ENCODE measurements at regions not wholly inside any gene's neighbourhood (a gene's known extent, or its start where the extent isn't known, plus 50 kb on each side); places are given as distances from the start of the nearest gene placed in this dataset.

DNA sequence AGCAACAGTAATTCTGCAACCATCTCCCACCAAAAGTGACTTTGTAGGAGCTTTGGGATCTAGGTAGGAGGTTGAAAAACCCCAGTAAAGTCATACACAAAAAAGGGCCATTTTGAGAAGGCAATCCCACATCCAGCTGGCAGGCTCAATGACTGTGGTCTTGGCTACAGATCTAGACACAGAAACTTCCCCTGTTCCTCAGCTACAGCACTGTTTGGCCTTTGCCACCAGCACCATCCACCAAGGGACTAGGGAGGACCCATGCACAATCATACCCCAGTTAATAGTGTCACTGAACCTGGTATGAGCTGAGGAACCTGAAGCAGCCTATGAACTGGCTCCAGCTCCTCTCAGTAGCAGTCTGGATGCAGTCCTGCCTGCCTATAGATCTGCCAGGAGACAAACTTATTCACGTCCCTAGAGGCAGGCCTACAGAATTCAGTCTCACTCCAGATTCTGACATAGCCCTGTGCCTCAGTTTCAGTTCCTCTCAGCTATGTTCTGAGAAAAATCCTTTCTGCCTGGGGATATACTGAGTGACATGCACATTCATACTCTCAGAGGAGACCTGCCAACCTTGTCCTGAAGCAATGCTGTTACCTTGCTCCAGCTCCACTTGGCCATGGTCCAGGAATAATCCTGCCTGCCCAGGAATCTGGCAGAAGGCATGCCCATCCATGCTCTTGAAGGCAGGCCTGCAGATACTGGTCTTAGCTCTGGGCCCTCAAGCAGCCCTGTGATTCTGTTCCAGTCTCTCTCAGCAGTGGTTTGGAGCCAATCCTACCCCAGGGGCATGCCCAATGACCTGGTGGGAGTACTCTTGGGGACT lies 2048.3 kb upstream of the PCDH20 start:
- Histone ChIP-seq H3K36me3 (replicated peaks; ENCODE audit: insufficient read depth, low read depth) (no peaks in the 10 kb centered on the region), H3K27ac (no peak overlapping the region), H4K20me1 (ENCODE audit: insufficient read depth, poor library complexity, severe bottlenecking) (no peaks in the 10 kb centered on the region), H2AFZ (no peak overlapping the region), H3K4me1 (ENCODE audit: insufficient read depth) (no peaks in the 10 kb centered on the region), H3K79me2 (no peaks in the 10 kb centered on the region), H3K9me2 (replicated peaks; ENCODE audit: insufficient read depth) (no peaks in the 10 kb centered on the region), H3K4me3 (no peak overlapping the region), H3K4me2 (no peak overlapping the region), H3K27me3 (no peaks in the 10 kb centered on the region), H3K9me3 (ENCODE audit: low read depth) (no peaks in the 10 kb centered on the region)
- TF ChIP-seq EZH2phosphoT487 (IDR thresholded peaks at IDR 0.05; ENCODE audit: low read depth, severe bottlenecking, unreplicated experiment), result no peak
- no peak for TF ChIP-seq EZH2 (IDR thresholded peaks at IDR 0.05; ENCODE audit: borderline replicate concordance)
- TF ChIP-seq, protein P1, sequence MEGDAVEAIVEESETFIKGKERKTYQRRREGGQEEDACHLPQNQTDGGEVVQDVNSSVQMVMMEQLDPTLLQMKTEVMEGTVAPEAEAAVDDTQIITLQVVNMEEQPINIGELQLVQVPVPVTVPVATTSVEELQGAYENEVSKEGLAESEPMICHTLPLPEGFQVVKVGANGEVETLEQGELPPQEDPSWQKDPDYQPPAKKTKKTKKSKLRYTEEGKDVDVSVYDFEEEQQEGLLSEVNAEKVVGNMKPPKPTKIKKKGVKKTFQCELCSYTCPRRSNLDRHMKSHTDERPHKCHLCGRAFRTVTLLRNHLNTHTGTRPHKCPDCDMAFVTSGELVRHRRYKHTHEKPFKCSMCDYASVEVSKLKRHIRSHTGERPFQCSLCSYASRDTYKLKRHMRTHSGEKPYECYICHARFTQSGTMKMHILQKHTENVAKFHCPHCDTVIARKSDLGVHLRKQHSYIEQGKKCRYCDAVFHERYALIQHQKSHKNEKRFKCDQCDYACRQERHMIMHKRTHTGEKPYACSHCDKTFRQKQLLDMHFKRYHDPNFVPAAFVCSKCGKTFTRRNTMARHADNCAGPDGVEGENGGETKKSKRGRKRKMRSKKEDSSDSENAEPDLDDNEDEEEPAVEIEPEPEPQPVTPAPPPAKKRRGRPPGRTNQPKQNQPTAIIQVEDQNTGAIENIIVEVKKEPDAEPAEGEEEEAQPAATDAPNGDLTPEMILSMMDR (IDR thresholded peaks at IDR 0.05; ENCODE audit: poor library complexity), result no peak
- no peak for DNase-seq (ENCODE audit: low spot score)
- WGBS (ENCODE audit: low lambda C conversion rate, missing lambda C conversion rate), result 75% methylated on average over 1 of the region's 1 CpG

DNA sequence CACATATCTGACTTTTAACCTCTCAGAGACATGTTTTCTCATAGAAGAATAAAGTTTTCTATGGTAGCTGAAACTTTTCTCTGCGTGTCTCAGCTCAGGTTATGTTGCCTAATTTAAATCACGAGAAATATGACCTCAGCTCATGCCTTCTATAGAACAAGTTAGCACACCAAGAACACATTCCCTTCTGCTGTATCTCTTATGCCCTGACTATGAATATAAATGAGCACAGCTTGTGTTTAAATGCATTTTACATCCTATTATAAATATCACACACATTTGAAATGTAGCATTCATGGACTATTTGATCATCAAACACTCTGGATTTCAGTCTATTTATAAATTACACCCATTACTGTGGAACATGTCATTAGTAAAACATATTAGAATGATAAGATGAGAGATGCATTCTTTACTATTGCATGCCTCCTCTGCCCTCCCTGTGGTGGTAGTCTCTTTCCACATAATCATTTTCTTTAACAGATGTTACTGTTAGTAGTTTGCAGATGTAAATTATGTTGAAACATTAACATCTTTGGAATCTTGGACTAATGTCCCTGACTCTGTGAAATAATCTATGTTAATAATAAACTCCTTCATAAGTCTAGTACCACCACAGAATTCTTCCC lies 2044.9 kb upstream of the PCDH20 start:
- no peak for DNase-seq (ENCODE audit: low spot score)
- Histone ChIP-seq H3K27ac (no peak overlapping the region), H4K20me1 (ENCODE audit: insufficient read depth, poor library complexity, severe bottlenecking) (no peaks in the 10 kb centered on the region), H3K9me3 (ENCODE audit: low read depth) (no peaks in the 10 kb centered on the region), H3K4me3 (no peak overlapping the region), H3K4me2 (no peak overlapping the region), H3K27me3 (no peaks in the 10 kb centered on the region), H3K9me2 (replicated peaks; ENCODE audit: insufficient read depth) (no peaks in the 10 kb centered on the region), H3K4me1 (ENCODE audit: insufficient read depth) (no peaks in the 10 kb centered on the region), H3K36me3 (replicated peaks; ENCODE audit: insufficient read depth, low read depth) (no peaks in the 10 kb centered on the region), H2AFZ (no peak overlapping the region), H3K79me2 (no peaks in the 10 kb centered on the region)
- no peak for TF ChIP-seq EZH2phosphoT487 (IDR thresholded peaks at IDR 0.05; ENCODE audit: low read depth, severe bottlenecking, unreplicated experiment)
- TF ChIP-seq, protein P1 (IDR thresholded peaks at IDR 0.05; ENCODE audit: poor library complexity), result no peak
- TF ChIP-seq EZH2 (IDR thresholded peaks at IDR 0.05; ENCODE audit: borderline replicate concordance), result no peak
- 86% methylated on average over 2 of the region's 2 CpGs for WGBS (ENCODE audit: low lambda C conversion rate, missing lambda C conversion rate)

DNA sequence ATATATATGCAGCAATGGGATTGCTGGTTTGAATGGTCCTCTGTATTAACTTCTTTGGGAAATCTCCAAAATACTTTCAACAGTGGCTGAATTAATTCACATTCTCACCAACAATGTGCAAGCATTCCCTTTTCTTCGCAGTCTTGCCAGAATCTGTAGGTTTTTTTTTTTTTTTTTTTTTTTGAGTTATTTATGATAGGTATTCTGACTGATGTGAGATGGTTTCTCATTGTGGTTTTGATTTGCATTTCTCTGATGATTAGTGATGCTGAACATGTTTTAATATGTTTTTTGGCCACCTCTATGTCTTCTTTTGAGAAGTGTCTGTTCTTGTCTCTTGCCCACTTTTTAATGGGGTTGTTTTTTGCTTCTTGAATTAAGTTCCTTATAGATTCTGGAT lies 2041.5 kb upstream of the PCDH20 start:
- Histone ChIP-seq H3K79me2 (no peaks in the 10 kb centered on the region), H3K4me3 (no peak overlapping the region), H3K9me3 (ENCODE audit: low read depth) (no peaks in the 10 kb centered on the region), H3K27ac (no peak overlapping the region), H4K20me1 (ENCODE audit: insufficient read depth, poor library complexity, severe bottlenecking) (no peaks in the 10 kb centered on the region), H3K36me3 (replicated peaks; ENCODE audit: insufficient read depth, low read depth) (no peaks in the 10 kb centered on the region), H3K4me1 (ENCODE audit: insufficient read depth) (no peaks in the 10 kb centered on the region), H3K27me3 (no peaks in the 10 kb centered on the region), H3K4me2 (no peak overlapping the region), H3K9me2 (replicated peaks; ENCODE audit: insufficient read depth) (no peaks in the 10 kb centered on the region), H2AFZ (no peak overlapping the region)
- TF ChIP-seq, protein P1 (IDR thresholded peaks at IDR 0.05; ENCODE audit: poor library complexity), result no peak
- TF ChIP-seq EZH2 (IDR thresholded peaks at IDR 0.05; ENCODE audit: borderline replicate concordance), result no peak
- WGBS (ENCODE audit: low lambda C conversion rate, missing lambda C conversion rate), result 87% methylated on average over 1 of the region's 1 CpG
- DNase-seq (ENCODE audit: low spot score), result no peak

Measured in hepatocyte (in vitro differentiated cells).